ENCODE measurements at regions not wholly inside any gene's neighbourhood (a gene's known extent, or its start where the extent isn't known, plus 50 kb on each side); places are given as distances from the start of the nearest gene placed in this dataset.
"Not testable (repeated sequence)": the region's sequence is repeated elsewhere in the genome, so short reads cannot be mapped to it uniquely, and the experiment has no call there.

DNA sequence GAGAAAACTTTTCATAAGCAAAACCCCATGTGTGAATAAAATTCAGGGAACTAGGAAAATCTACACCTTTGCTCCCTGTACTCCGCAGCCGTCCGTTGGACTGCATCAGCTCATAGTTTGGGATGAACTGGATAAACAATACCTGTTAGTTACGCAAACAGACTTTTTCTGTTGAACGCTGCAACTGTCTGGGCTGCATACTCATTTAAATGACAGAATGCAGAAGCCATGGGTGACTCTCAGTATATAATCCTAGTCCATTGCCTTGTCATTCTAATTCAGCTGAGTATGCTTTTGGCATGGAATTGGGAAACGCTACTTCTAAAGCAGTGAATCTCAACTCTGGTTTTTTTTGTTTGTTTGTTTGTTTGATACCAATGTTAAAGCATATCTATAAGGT lies 151.6 kb downstream of the SLITRK1 start:
- DNase-seq (ENCODE audit: low read depth in 2 of 2): no peak

- no peak for DNase-seq (ENCODE audit: low read depth in 2 of 2)
Observed at GRCh38 chr13:83722443-83722842, 159.8 kb downstream of the SLITRK1 start.

- DNase-seq (ENCODE audit: low read depth in 2 of 2): no peak
Observed at GRCh38 chr13:83716121-83716520, 166.2 kb downstream of the SLITRK1 start.

DNA sequence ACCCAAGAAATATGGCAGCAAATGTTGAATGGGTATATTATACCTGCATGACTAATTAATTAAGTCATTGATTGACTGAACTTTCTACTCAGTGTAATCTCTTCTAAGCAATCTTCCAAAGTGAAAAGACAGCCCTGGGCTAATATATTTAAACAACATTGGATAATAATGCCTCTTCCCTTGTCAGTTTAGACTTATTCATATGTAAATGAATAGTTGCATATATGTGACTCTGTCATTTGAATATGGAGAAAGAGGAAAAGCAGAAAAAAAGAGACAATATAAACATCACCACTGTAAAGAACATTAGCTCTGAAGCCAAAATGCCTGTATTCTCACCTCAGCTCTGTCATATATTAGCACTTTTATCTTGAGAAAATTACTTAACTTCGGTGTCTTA lies 168.0 kb downstream of the SLITRK1 start:
- no peak for DNase-seq (ENCODE audit: low read depth in 2 of 2)

- DNase-seq (ENCODE audit: low read depth in 2 of 2): no peak
Observed at GRCh38 chr13:83710133-83710515, 172.2 kb downstream of the SLITRK1 start.

GRCh38 chr13:83709426-83710132 lies 172.7 kb downstream of the SLITRK1 start:
- DNase-seq (ENCODE audit: low read depth in 2 of 2): no peak

DNA sequence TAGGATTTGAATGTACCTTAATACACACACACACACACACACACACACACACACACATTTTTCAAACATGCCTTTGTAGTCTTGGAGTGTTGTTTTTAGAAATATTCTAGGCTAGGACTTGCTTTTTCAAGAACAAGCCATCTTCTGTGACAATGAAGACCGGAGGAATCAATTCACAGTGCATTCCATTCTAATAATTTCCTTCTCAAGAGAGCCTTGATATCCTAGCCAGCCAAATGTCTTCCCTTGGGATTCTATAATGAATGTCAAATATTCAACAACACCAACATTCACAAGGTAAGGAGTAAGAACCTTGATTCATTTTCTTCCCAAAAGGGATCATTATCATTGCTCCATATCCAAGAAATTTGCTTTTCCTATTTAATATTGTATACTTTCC lies 180.3 kb downstream of the SLITRK1 start:
- DNase-seq (ENCODE audit: low read depth in 2 of 2): no peak

DNA sequence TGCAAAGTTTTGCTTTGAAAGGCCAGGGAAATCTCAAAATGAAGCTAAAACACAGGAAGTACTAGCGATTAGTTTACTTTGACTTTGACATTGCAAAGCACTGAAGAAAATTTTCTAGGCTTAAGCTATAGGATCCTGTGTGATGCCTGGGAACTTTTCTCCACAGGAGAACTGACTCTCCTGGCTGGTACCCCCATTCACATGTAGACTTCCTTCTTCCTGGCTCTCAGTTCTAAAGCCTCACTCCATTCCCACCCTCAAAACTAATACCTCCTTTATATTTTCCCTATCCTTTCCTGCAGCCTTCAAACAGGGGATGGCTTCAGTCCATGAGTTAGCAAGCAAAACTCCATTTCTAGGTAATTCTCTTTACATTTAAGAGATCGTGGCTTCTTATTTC lies 189.5 kb downstream of the SLITRK1 start:
- no peak for DNase-seq (ENCODE audit: low read depth in 2 of 2)

DNA sequence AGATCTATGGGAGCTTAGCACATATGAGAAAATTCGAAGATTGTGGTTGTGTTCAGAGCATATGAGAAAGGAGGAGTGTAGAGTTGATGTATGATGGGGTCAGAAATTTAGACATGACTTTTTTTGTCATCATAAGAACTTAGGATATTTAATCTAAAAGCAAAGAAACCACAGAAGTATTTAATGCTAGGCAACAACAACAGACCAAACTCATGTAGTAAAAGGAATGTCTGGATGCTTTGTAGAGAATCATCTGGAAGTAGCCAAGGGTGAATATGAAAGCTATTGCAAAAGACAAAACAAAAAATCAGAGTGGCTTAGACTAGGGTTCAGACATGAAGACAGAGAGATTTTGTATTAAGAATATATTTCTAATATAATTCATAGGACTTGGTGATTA lies 190.3 kb downstream of the SLITRK1 start:
- DNase-seq (ENCODE audit: low read depth in 2 of 2): no peak

DNA sequence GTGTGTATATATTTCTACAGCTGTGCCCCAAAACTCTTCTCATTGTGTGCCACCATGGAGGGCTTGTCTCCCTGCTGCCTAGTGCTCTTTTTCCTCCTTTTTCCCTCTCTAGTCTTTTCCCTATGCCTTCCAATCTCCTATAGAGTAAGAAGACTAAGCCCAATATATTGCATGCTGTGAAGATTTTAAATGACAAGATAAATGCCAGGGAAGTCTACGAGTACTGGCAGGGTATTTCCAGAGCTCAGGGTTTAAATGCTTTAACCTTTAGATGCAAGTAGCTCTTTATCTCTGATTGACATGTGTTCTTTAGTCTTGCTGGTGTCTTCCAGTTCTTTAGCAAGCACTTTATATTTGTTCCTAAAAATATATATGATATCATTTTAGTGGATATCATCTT lies 200.7 kb downstream of the SLITRK1 start:
- no peak for DNase-seq (ENCODE audit: low read depth in 2 of 2)

DNA sequence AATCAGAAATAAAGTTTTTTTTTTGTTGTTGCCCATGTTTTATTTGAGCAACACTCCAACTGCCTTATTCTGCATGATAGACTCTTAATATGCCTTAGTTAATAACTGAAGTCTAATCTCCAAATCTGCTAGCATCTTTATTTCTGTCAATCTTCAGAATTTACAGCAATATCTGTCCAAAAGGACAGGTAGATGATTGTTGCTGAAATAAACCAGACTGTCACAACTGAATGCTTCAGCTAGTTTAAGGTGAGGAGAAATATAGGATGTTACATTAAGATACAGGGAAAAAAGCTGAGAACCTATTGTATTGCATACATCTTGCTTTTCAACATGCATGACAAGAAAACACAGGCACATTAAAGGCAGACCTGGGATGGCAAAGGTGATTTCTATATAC lies 204.3 kb downstream of the SLITRK1 start:
- DNase-seq (ENCODE audit: low read depth in 2 of 2): no peak

GRCh38 chr13:83672612-83673011 lies 209.7 kb downstream of the SLITRK1 start:
- DNase-seq (ENCODE audit: low read depth in 2 of 2): no peak

DNA sequence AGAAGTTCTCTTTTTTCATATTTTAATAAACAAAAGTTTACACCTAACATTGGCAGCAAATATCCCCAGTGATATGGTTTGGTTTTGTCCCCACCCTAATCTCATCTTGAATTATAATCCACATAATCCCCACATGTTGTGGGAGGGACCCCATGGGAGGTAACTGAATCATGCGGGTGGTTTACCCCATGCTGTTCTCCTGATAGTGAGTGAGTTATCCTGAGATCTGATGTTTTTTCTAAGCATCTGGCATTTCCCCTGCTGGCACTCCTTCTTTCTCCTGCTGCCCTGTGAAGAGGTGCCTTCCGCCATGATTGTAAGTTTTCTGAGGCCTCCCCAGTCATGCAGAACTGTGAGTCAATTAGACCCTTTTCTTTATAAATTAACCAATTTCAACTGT lies 214.7 kb downstream of the SLITRK1 start:
- no peak for DNase-seq (ENCODE audit: low read depth in 2 of 2)

DNA sequence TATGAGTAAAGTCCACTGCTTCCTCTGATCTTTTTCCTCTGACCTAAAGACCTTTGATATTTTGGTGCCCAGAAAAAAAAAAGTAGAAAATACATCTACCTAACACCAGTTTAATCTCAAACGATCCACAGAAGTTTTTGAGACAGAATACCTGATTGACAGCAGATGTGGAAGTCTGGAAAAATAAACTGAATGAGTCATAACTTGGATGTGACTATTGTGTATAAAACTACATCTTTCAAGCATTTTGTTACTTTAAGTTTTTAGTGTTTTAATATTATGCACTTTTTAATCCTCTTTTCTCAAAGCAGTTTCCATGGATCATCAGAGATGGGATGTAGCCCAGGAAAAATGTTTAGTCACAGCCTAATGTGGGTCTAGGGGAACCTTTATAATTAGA lies 216.1 kb downstream of the SLITRK1 start:
- no peak for DNase-seq (ENCODE audit: low read depth in 2 of 2)

GRCh38 chr13:83657281-83657680 lies 225.0 kb downstream of the SLITRK1 start:
- no peak for DNase-seq (ENCODE audit: low read depth in 2 of 2)

GRCh38 chr13:83642617-83643016 lies 239.7 kb downstream of the SLITRK1 start:
- DNase-seq (ENCODE audit: low read depth in 2 of 2): not testable (repeated sequence)

GRCh38 chr13:83634601-83635000 lies 247.7 kb downstream of the SLITRK1 start:
- no peak for DNase-seq (ENCODE audit: low read depth in 2 of 2)

GRCh38 chr13:83633746-83634145 lies 248.5 kb downstream of the SLITRK1 start:
- DNase-seq (ENCODE audit: low read depth in 2 of 2): no peak

- no peak for DNase-seq (ENCODE audit: low read depth in 2 of 2)
Observed at GRCh38 chr13:83622422-83622784, 259.9 kb downstream of the SLITRK1 start.

GRCh38 chr13:83621765-83622421 lies 260.4 kb downstream of the SLITRK1 start:
- no peak for DNase-seq (ENCODE audit: low read depth in 2 of 2)

GRCh38 chr13:83620530-83621220 lies 261.6 kb downstream of the SLITRK1 start:
- no peak for DNase-seq (ENCODE audit: low read depth in 2 of 2)

DNA sequence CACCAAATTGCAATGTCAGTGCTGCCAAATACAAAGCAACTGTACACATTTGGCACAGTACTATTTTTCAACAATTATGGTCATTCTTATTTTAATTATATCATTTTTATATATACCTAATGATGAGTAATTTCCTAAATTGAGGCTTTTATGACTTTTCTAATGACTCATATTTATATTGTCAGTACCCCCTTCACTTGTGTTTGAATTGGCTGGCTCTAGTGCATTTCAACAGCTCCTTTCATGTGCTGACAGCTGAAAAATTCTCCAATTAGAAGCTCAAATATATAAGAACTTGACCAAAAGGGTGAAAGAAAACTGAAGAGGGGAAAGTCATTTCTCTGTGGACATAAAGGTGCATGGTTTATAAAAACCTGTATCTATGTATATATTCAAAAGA lies 263.3 kb downstream of the SLITRK1 start:
- DNase-seq (ENCODE audit: low read depth in 2 of 2): no peak

DNA sequence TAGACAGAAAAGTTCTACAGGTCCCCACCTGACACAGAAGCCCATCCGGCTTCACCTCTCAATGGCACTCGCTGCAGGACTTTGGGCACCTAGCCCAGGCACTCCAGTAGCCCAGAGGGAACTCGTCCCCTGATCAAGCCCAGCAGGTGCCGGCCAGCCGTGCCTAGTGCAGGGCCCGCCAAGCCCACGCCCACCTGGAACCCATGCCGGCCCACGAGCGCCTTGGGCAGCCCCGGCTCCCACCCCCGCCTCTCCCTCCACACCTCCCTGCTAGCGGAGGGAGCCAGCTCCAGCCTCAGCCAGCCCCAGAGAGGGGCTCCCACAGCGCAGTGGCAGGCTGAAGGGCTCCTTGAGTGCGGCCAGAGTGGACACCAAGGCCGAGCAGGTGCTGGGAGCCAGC lies 268.8 kb downstream of the SLITRK1 start:
- no peak for DNase-seq (ENCODE audit: low read depth in 2 of 2)

Measured in stimulated activated CD4-positive, alpha-beta T cell treated with anti-CD3 and anti-CD28 coated beads, Interleukin-4, amount 100 ng/mL, for 48 hours (primary cell).